Ishikawa (cell line): ENCODE measurements at regions not wholly inside any gene's neighbourhood (a gene's known extent, or its start where the extent isn't known, plus 50 kb on each side); places are given as distances from the start of the nearest gene placed in this dataset.

Experiments used
- CEBPB ChIP-seq: IDR thresholded peaks from 2 replicates; pipeline ENCODE4 v1.6.1; 2012
- CREB1 ChIP-seq: IDR thresholded peaks from 2 replicates; pipeline ENCODE4 v1.6.1; 2012; ENCODE audit warnings: low read depth
- EGR1 ChIP-seq: IDR thresholded peaks from 2 replicates; pipeline ENCODE4 v1.6.1; 2012
- EP300 ChIP-seq: IDR thresholded peaks from 2 replicates; pipeline ENCODE4 v1.6.1; 2012; ENCODE audit warnings: borderline replicate concordance
- FOXM1 ChIP-seq: IDR thresholded peaks from 2 replicates; pipeline ENCODE4 v1.6.1; 2012; ENCODE audit warnings: low read depth, borderline replicate concordance
- NFIC ChIP-seq: IDR thresholded peaks from 2 replicates; pipeline ENCODE4 v1.6.1; 2012
- RAD21 ChIP-seq: IDR thresholded peaks from 2 replicates; pipeline ENCODE4 v1.6.1; 2012; ENCODE audit warnings: low read depth
- TAF1 ChIP-seq: IDR thresholded peaks from 2 replicates; pipeline ENCODE4 v1.6.1; 2012; ENCODE audit warnings: low read depth, mild to moderate bottlenecking
- TCF12 ChIP-seq: IDR thresholded peaks from 2 replicates; pipeline ENCODE4 v1.6.1; 2012; ENCODE audit warnings: low read depth
- TEAD4 ChIP-seq: IDR thresholded peaks from 2 replicates; pipeline ENCODE4 v1.6.1; 2012
- YY1 ChIP-seq: IDR thresholded peaks from 2 replicates; pipeline ENCODE4 v1.6.1; 2012; ENCODE audit warnings: low read depth
- ZBTB7A ChIP-seq: IDR thresholded peaks from 2 replicates; pipeline ENCODE4 v1.6.1; 2012; ENCODE audit warnings: low read depth
- TF ChIP-seq, protein P1 (sequence below): IDR thresholded peaks from 2 replicates; pipeline ENCODE4 v1.6.1; 2012
- TF ChIP-seq, protein P2 (sequence below): IDR thresholded peaks from 2 replicates; pipeline ENCODE4 v1.6.1; 2012; ENCODE audit warnings: low read depth, mild to moderate bottlenecking
- TF ChIP-seq, protein P3 (sequence below): IDR thresholded peaks from 2 replicates; pipeline ENCODE4 v1.6.1; 2012

DNA sequence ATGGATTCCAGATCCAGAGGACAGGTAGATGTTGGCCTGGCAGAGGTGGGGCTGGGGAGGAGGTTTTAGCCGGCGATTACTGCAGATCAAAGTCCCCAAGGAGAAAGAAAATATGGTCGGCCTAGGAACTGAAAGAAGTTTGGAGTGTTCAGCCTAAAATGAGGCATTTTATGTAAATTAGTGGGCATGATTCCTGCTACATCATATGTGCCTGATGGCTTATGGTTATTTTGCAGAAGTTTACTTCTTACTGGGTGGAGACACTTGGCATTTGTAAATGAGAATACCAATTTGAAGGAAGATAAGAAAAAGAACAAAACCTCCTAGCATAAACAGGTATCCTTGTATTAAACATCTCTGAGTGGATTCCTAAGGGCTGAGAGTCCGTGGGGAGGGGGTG, 149.3 kb downstream of the FOXL1 start:
- TF ChIP-seq, protein P1, sequence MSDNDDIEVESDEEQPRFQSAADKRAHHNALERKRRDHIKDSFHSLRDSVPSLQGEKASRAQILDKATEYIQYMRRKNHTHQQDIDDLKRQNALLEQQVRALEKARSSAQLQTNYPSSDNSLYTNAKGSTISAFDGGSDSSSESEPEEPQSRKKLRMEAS, result no peak
- TF ChIP-seq CREB1, result no peak

DNA sequence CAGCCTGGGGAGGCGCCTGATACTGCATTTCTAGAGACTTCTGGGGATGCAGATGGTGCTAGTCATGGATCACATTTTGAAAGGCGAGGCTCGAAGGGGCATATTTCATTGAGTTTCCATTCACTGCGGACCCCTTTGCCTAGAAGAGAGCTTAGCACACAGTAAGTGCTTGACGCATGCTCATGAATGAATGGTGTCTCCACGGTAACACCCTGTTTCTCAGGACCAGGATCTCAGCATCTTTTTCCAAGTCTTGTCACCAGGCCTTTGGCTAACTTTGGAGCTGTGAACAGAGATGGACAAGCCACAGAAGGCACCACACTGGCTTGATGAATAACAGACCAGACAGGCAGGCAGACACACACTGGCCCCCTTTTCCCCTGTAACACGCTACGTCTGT, 151.3 kb downstream of the FOXL1 start:
- no peak for TF ChIP-seq TAF1
- TF ChIP-seq ZBTB7A, result no peak
- no peak for TF ChIP-seq TCF12

DNA sequence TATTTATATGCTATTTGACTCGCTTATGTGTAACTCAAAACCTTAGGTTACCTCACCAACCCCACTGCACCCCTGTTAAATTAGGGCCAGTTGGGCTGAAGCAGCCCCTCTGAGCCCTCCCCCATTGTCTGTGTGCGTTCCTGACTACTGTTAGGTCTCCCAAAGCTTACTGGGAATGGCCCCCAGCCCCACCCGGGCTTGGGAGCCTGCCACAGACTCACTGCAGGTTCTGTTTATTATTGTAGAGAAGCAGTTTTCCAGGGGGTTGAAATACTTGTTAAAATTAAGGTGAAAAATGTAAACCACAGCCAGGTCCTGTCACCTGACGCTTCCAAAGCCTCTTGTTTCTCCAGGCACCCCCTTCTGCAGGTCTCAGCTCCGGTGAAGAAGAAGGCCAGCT, 151.7 kb downstream of the FOXL1 start:
- TF ChIP-seq, protein P2, sequence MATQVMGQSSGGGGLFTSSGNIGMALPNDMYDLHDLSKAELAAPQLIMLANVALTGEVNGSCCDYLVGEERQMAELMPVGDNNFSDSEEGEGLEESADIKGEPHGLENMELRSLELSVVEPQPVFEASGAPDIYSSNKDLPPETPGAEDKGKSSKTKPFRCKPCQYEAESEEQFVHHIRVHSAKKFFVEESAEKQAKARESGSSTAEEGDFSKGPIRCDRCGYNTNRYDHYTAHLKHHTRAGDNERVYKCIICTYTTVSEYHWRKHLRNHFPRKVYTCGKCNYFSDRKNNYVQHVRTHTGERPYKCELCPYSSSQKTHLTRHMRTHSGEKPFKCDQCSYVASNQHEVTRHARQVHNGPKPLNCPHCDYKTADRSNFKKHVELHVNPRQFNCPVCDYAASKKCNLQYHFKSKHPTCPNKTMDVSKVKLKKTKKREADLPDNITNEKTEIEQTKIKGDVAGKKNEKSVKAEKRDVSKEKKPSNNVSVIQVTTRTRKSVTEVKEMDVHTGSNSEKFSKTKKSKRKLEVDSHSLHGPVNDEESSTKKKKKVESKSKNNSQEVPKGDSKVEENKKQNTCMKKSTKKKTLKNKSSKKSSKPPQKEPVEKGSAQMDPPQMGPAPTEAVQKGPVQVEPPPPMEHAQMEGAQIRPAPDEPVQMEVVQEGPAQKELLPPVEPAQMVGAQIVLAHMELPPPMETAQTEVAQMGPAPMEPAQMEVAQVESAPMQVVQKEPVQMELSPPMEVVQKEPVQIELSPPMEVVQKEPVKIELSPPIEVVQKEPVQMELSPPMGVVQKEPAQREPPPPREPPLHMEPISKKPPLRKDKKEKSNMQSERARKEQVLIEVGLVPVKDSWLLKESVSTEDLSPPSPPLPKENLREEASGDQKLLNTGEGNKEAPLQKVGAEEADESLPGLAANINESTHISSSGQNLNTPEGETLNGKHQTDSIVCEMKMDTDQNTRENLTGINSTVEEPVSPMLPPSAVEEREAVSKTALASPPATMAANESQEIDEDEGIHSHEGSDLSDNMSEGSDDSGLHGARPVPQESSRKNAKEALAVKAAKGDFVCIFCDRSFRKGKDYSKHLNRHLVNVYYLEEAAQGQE, result no peak
- TF ChIP-seq CREB1, result no peak
- no peak for TF ChIP-seq NFIC
- no peak for TF ChIP-seq YY1
- TF ChIP-seq FOXM1, result no peak
- no peak for TF ChIP-seq TEAD4
- TF ChIP-seq, protein P3, sequence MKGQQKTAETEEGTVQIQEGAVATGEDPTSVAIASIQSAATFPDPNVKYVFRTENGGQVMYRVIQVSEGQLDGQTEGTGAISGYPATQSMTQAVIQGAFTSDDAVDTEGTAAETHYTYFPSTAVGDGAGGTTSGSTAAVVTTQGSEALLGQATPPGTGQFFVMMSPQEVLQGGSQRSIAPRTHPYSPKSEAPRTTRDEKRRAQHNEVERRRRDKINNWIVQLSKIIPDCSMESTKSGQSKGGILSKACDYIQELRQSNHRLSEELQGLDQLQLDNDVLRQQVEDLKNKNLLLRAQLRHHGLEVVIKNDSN, result no peak
- TF ChIP-seq RAD21, result no peak
- no peak for TF ChIP-seq EGR1
- no peak for TF ChIP-seq EP300
- TF ChIP-seq TCF12, result no peak
- TF ChIP-seq TAF1, result no peak
- no peak for TF ChIP-seq ZBTB7A
- no peak for TF ChIP-seq CEBPB
- TF ChIP-seq, protein P1, result no peak

DNA sequence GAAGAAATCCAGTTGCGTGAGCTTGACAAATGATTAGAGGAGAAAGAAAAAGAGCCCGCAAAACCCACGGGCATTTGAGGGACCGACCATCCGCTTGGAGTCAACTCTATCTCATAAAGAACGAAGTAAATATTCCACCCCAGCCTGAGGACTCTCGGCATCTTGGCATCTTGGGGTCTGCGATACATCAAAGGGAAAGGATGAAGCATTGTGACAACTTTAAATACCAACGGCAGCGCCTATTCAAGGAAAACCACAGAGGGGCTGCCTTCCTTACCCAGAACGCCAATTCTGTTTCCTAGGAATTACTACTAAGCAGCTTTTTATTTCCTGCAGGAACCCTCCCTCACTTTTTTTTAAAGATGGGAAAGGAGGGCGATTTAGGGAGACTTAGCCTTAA, 152.2 kb downstream of the FOXL1 start:
- no peak for TF ChIP-seq NFIC
- TF ChIP-seq, protein P1, result no peak
- TF ChIP-seq, protein P3, result no peak

DNA sequence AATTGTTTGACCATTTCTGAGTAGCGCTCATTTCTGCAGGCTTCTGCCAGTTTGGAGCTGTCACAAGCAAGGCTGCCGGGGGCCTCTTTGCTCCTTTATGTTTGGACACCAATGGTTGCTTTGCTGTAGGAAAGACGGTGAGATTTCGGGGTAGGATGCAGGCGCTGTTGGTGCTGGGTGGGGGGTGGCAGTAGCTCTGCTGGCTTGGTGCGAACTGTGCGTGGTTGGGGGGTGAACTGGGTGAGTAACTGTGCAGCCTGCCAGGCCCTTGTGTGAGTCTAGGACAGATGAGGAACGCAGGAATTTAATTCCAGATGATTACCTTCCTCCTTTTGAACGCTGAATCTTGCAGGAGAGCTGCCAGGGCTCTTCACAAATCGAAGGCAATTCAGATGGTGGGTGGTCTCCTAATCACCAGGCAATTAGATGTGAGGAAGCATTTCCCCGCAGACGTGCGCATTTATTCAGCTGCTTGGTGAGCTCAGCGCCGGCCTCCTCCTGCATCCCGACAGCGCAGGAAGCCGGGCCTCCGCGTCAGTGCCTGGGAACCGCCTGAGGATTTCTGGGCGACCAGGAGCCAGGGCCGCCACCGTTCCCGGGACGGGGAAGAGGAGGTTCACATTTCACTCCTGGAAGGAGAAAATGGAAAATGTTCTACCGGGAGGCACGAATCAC, 154.4 kb downstream of the FOXL1 start:
- TF ChIP-seq TCF12 (no peak), EGR1 (no peak), FOXM1 (no peak), EP300 (no peak), ZBTB7A (no peak), YY1 (no peak), TAF1 (no peak), TEAD4 (no peak), CREB1 (no peak), NFIC (no peak), CEBPB (no peak), RAD21 (no peak)
- TF ChIP-seq, protein P3, result no peak
- TF ChIP-seq, protein P1, result no peak
- TF ChIP-seq, protein P2, result no peak

DNA sequence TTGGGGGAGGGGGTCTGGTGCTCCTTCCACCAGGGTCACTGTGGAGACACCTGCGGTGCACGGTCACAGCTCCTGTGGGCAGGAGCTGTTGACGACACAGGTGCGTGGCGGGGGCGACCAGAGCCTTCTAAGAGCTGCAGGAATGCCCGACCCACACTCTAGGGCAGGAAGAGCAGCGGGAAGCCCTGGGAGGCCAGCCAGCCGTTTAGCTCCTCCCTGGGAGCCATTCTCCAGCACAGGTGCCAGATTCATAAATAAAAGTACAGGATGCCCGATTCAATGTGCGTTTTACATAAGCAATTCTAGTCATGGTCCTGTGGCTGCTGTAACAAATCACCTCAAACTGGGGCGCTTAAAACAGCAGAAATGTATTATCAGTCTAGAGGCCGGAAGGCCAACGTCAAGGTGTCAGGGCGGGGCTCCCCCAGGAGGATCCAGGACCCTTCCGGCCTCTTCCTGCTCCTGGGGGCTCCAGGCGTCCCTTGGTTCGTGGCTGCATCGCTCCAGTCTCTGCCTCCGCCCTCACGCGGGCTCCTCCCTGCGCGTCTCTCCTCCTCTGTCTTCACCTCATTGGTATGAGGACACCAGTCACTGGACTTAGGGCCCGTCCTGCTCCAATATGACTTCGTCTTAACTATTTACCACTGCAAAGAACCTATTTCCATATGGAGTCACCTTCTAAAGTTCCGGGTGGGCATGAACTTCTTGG, 155.4 kb downstream of the FOXL1 start:
- TF ChIP-seq, protein P2, result no peak
- TF ChIP-seq RAD21 (no peak), TCF12 (no peak), YY1 (no peak), TAF1 (no peak), CEBPB (no peak)
- TF ChIP-seq, protein P3, result no peak
